Keratinocyte (primary cell): ENCODE measurements at regions not wholly inside any gene's neighbourhood (a gene's known extent, or its start where the extent isn't known, plus 50 kb on each side); places are given as distances from the start of the nearest gene placed in this dataset.

ENCODE experiments used
- DNase-seq: peaks from one replicate; pipeline ENCODE4 v3.0.0-alpha.2; 2011; ENCODE audit warnings: low read depth, missing footprints, low spot score
- FAIRE-seq: peaks from 2 replicates; lab custom pipeline; 2011; peaks lifted over from hg19 to GRCh38; lab: Jason Lieb, UNC
- H2AFZ ChIP-seq: 2 replicates; pipeline ENCODE4 v1.6.0; 2012; ENCODE audit warnings: low read length, control low read depth, inconsistent platforms; ENCODE audit not compliant: control insufficient read depth
- H3K27ac ChIP-seq: 2 replicates; pipeline ENCODE4 v1.5.1; 2011; ENCODE audit warnings: low read length; ENCODE audit not compliant: control insufficient read depth, insufficient read depth
- H3K27me3 ChIP-seq: 3 replicates; pipeline ENCODE4 v1.6.0; 2011; ENCODE audit warnings: low read length; ENCODE audit not compliant: control insufficient read depth, insufficient read depth; ENCODE audit errors: extremely low read depth
- H3K36me3 ChIP-seq, 2 experiments: 2 replicates in 1 of 2; 3 replicates in 1 of 2; pipeline ENCODE4 v1.5.1; 2011; ENCODE audit warnings: low read length in 2 of 2, mild to moderate bottlenecking in 1 of 2; ENCODE audit not compliant: control insufficient read depth in 2 of 2, insufficient read depth in 2 of 2; ENCODE audit errors: extremely low read depth in 1 of 2
- H3K4me1 ChIP-seq: 3 replicates; pipeline ENCODE4 v1.5.1; 2011; ENCODE audit warnings: low read length; ENCODE audit not compliant: control insufficient read depth, insufficient read depth; ENCODE audit errors: extremely low read depth
- H3K4me2 ChIP-seq: 3 replicates; pipeline ENCODE4 v1.6.0; 2011; ENCODE audit warnings: low read depth, low read length; ENCODE audit not compliant: control insufficient read depth, insufficient read depth; ENCODE audit errors: extremely low read depth
- H3K4me3 ChIP-seq, 3 experiments: fragments of 200-600 bp in 1 of 3; sonication (generic) in 1 of 3; 2 replicates in 2 of 3; 3 replicates in 1 of 3; pipeline ENCODE4 v1.5.1; 2011 to 2016; ENCODE audit warnings: low read length in 3 of 3, mild to moderate bottlenecking in 3 of 3, control low read depth in 2 of 3, inconsistent platforms in 1 of 3, low read depth in 1 of 3, mixed read lengths in 1 of 3, mixed run types in 1 of 3, moderate library complexity in 1 of 3; ENCODE audit not compliant: control insufficient read depth in 2 of 3, insufficient read depth in 2 of 3; ENCODE audit errors: extremely low read depth in 1 of 3
- H3K79me2 ChIP-seq: 2 replicates; pipeline ENCODE4 v1.6.0; 2012; ENCODE audit warnings: low read length; ENCODE audit not compliant: control insufficient read depth, insufficient read depth
- H3K9ac ChIP-seq: 3 replicates; pipeline ENCODE4 v1.6.0; 2011; ENCODE audit warnings: low read length; ENCODE audit not compliant: control insufficient read depth, insufficient read depth; ENCODE audit errors: extremely low read depth
- H3K9me1 ChIP-seq: 3 replicates; pipeline ENCODE4 v1.6.0; 2011; ENCODE audit warnings: low read length; ENCODE audit not compliant: control insufficient read depth, insufficient read depth; ENCODE audit errors: extremely low read depth
- H3K9me3 ChIP-seq: 2 replicates; pipeline ENCODE4 v1.5.1; 2012; ENCODE audit warnings: low read depth, low read length; ENCODE audit not compliant: control insufficient read depth
- H4K20me1 ChIP-seq: 3 replicates; pipeline ENCODE4 v1.6.0; 2011; ENCODE audit warnings: low read length; ENCODE audit not compliant: control insufficient read depth, insufficient read depth; ENCODE audit errors: extremely low read depth
- CTCF ChIP-seq, 3 experiments: IDR thresholded peaks in 1 of 3; conservative IDR thresholded peaks in 1 of 3; optimal IDR thresholded peaks in 1 of 3; 2 replicates in 2 of 3; 3 replicates in 1 of 3; pipeline versions ENCODE3 to v1.5.1; 2011; ENCODE audit warnings: low read length in 3 of 3, mild to moderate bottlenecking in 3 of 3, moderate library complexity in 2 of 3, control low read depth in 1 of 3, inconsistent platforms in 1 of 3; ENCODE audit not compliant: insufficient read depth in 2 of 3; ENCODE audit errors: extremely low read depth in 1 of 3
- EZH2 ChIP-seq: IDR thresholded peaks from one replicate; pipeline ENCODE4 v1.6.1; 2012; ENCODE audit warnings: inconsistent platforms, mild to moderate bottlenecking, low read length, moderate library complexity
- dilution Hi-C: fragments of 300-500 bp; cut with MboI; formaldehyde crosslinking; loops from one replicate; pipeline ENCODE4 v1.7.0; 2020; ENCODE audit warnings: low sequenced_read_pairs; ENCODE audit not compliant: extremely low pct_ligation_motif_present

GRCh38 chr12:118618695-118619094 is 242.3 kb downstream of the SUDS3 start:
- dilution Hi-C loops: no loop called here
- no peak overlapping the region for H3K27ac ChIP-seq

GRCh38 chr12:118625050-118625675 is 248.8 kb downstream of the SUDS3 start:
- no peak overlapping the region for H3K4me3 ChIP-seq
- no peak for FAIRE-seq

More at GRCh38 chr12:118618695-118619094, 242.3 kb downstream of the SUDS3 start:
- H3K27me3 ChIP-seq: no peaks in the 10 kb centered on the region
- H3K9me1 ChIP-seq: no peaks in the 10 kb centered on the region
- no peak overlapping the region for H3K4me3 ChIP-seq
- no peak for TF ChIP-seq EZH2
- H3K9ac ChIP-seq: no peak overlapping the region
- H3K4me1 ChIP-seq: no peaks in the 10 kb centered on the region
- no peaks in the 10 kb centered on the region for H3K9me3 ChIP-seq
- no peak for DNase-seq
- H3K4me2 ChIP-seq: no peak overlapping the region
- no peaks in the 10 kb centered on the region for H3K79me2 ChIP-seq
- H4K20me1 ChIP-seq: no peaks in the 10 kb centered on the region
- no peak for FAIRE-seq
- H2AFZ ChIP-seq: no peak overlapping the region
- H3K36me3 ChIP-seq: no peaks in the 10 kb centered on the region

More at GRCh38 chr12:118625050-118625675, 248.8 kb downstream of the SUDS3 start:
- no peak overlapping the region for H3K4me2 ChIP-seq
- H3K79me2 ChIP-seq: no peaks in the 10 kb centered on the region
- no peak overlapping the region for H3K9ac ChIP-seq
- TF ChIP-seq CTCF (optimal IDR thresholded peaks at IDR 0.05 in 1 of 3, IDR thresholded peaks at IDR 0.05 in 1 of 3, conservative IDR thresholded peaks at IDR 0.05 in 1 of 3; ENCODE audit: extremely low read depth in 1 of 3, insufficient read depth in 2 of 3, low read length in 3 of 3) (no peak), EZH2 (no peak)
- no peak for DNase-seq
- dilution Hi-C loops: no loop called here
- no peaks in the 10 kb centered on the region for H3K9me1 ChIP-seq
- H3K36me3 ChIP-seq: no peaks in the 10 kb centered on the region
- H3K27me3 ChIP-seq: no peaks in the 10 kb centered on the region
- H2AFZ ChIP-seq: no peak overlapping the region
- no peaks in the 10 kb centered on the region for H4K20me1 ChIP-seq
- H3K9me3 ChIP-seq: no peaks in the 10 kb centered on the region
- no peak overlapping the region for H3K27ac ChIP-seq
- no peaks in the 10 kb centered on the region for H3K4me1 ChIP-seq
